ENCODE measurements at regions not wholly inside any gene's neighbourhood (a gene's known extent, or its start where the extent isn't known, plus 50 kb on each side); places are given as distances from the start of the nearest gene placed in this dataset.

- TF ChIP-seq CHD7 (IDR thresholded peaks at IDR 0.05; ENCODE audit: insufficient replicate concordance, low read length): no peak
- no peak for TF ChIP-seq BCL11A (IDR thresholded peaks at IDR 0.05; ENCODE audit: low read depth in 2 of 2, low read length in 2 of 2)
- TF ChIP-seq NRF1 (IDR thresholded peaks at IDR 0.05; ENCODE audit: low read depth, low read length): no peak
Observed at GRCh38 chr16:65455761-65456160, 333.9 kb upstream of the CDH11 start (continued).

Data from H1 (cell line).